HUDEP-2 (cell line): ENCODE measurements at regions not wholly inside any gene's neighbourhood (a gene's known extent, or its start where the extent isn't known, plus 50 kb on each side); places are given as distances from the start of the nearest gene placed in this dataset.
"Not testable (repeated sequence)": the region's sequence is repeated elsewhere in the genome, so short reads cannot be mapped to it uniquely, and the experiment has no call there.

Experiments used
- DNase-seq, 76 experiments: peaks; one replicate each; lab custom pipeline; 2025; ENCODE audit not compliant: unreplicated experiment in 76 of 76; lab: John Stamatoyannopoulos, UW

DNA sequence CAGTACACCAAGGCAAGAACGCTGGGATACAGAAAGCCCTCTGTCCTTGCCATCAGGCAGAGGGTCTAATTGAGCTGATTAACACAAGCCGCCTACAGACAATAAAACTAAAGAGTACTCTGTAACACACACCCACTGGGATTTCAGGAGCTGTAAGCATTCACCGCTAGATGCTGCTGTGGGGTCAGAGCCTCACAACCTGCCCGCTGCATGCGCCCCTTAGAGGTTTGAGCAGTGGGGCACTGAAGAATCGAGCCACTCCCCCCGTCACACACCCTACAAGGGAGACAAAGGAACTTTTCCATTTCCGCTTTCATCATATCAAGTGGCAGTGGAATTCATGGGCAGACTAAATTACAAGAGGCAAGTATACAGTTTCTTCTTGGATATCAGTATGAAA, 1080.6 kb downstream of the PCDH17 start:
- no peak for DNase-seq

GRCh38 chr13:58714016-58714415, 1082.5 kb downstream of the PCDH17 start:
- DNase-seq, result not testable (repeated sequence)

DNA sequence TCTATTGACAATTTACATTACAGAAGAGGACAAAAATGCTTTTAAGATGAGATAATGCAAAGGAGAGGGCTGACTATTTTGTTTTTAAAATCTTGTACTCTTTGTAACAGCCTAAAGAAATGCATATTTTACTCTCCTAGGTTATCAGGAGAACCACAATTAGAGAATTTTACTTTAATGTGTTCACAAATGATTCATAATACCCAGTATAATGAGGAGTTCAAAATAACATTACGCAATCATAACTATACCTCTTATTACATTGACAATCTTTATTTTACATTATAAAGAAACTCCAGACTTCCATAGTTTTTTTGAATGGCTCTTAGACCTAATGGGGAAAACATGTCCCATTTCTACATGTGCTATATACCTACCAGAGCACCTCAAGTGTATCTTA, 1089.7 kb downstream of the PCDH17 start:
- DNase-seq, result no peak

DNA sequence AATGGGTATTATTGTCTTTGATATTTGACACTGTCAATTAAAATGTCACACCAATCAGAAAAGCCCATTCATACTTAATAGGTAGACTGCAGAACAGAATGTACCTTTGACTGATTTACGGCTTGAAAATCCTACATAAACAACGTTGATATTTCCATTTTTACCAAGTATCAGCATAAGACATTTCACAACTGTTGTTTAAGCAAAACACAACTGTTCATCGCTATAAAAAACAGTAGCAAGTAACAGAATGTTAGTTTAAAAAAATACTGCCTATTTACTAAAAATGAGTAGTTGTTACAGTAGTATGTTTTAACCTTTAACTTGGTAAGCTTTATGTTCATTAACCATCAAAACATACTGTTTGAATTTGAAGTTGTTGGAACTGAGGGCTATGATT, 1096.6 kb downstream of the PCDH17 start:
- no peak for DNase-seq

DNA sequence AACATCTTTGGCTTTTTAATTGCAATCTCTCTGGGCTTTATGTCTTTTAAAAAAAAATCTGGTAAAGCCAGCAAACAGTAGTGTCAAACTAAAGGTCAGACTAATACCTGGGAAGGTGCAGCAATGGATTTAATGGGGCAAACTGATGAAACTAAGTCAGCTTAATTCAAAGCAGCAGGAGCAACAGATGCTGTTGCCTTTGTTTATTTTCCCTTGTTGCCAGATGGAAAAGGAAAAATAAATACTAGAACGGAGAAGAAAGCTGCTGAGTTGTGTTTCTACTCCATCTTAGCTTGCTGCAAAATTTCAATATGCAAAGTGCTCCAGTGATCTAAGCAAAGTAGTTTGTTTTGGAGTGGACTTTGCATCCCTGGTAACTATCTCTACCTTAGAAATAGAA, 1097.8 kb downstream of the PCDH17 start:
- DNase-seq, result no peak

GRCh38 chr13:58744686-58745085, 1113.1 kb downstream of the PCDH17 start:
- no peak for DNase-seq

- DNase-seq, result no peak
These were observed 1136.0 kb downstream of the PCDH17 start for GRCh38 chr13:58767566-58767965.

DNA sequence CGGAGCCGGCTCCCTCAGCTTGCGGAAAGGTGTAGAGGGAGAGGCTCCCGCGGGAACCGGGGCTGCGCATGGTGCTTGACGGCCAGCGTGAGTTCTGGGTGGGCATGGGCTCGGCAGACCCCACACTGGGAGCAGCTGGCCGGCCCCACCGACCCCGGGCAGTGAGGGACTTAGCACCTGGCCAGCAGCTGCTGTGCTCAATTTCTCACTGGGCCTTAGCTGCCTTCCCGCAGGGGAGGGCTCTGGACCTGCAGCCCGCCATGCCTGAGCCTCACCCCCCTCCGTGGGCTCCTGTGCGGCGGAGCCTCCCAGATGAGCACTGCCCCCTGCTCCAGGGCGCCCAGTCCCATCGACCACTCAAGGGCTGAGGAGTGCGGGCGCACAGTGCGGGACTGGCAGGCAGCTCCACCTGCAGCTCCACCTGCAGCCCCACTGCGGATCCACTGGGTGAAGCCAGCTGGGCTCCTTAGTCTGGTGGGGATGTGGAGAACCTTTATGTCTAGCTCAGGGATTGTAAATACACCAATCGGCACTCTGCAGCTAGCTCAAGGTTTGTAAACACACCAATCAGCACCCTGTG, 1141.8 kb downstream of the PCDH17 start:
- DNase-seq, result no peak

DNA sequence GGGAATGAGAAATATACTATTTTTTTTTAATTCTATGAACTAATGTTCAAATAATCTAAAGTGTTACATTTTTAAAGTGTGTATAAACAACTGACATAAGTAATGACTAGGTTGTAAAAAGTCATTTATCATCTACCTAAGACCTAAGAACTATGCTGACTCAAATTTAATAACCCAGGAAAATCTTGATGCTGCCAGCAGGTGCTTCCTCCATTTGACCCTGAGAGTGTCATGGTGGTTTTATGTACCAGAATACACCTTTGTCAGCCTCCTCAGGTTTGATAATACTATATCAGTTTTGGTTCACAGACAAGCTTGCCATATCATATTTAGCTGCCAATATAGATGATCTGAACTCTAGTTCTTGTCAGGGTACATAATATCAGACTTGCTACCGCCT, 1151.2 kb downstream of the PCDH17 start:
- no peak for DNase-seq

GRCh38 chr13:58792854-58793253, 1161.3 kb downstream of the PCDH17 start:
- no peak for DNase-seq

- DNase-seq, result no peak
These were observed 1164.2 kb downstream of the PCDH17 start for GRCh38 chr13:58795715-58796114.

- DNase-seq, result peak in 1 of 76 experiments; percentile 5
These were observed 1173.3 kb downstream of the PCDH17 start for GRCh38 chr13:58804832-58805231.

DNA sequence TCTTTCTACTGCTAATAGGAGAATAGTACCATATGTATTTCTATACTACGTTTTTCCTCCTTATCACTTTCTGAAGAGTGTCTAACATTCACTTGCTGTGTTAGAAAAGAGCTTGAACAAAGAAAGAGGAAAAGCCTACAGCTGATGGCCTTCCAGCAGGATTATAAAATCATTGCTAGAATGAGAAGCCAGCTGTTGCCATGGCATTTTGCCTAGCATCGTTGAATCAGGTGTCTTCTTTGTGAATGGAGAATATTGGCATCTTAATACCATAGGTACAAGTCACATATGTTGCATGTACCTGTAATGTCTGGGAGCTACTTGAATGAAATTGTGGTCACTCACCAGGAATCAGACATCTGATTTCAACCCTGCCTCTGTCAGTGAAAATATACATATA, 1174.9 kb downstream of the PCDH17 start:
- DNase-seq, result no peak

DNA sequence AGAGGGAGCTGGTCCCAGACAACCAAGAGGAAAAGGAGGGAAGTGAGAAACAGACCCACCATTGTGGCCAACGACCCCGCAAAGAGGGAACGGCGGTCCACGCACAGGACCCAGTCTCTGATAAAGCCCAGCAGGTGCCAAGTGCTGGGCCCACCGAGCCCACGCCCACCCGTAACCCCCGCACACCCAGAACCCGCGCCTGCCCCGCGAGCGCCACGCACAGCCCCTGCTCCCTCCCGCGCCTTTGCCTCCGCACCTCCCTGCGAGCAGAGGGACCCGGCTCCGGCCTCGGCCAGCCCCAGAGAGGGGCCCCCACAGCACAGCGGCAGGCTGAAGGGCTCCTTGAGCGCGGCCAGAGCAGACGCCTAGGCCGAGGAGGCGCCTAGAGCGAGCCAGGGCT, 1192.2 kb downstream of the PCDH17 start:
- DNase-seq, result no peak

- DNase-seq, result no peak
These were observed 1196.4 kb downstream of the PCDH17 start for GRCh38 chr13:58827904-58828303.

DNA sequence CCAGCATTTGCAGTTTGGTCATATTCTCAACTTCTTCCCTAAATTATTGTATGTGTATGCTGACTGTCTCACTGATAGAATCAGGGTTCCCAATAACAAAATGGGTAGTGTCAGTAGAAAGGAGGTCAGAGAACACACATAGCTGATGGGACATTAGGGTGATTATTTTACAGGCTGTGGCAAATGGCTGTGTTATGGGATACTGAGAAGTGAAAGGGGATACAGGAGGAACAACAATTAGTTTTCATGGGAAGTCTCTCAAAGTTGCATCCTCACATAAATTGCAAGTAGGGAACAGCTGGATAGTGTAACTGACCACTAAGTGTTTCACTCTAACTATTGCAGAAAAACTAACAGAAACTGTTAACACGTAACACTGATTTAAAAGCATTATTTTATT, 1199.3 kb downstream of the PCDH17 start:
- no peak for DNase-seq

- DNase-seq, result no peak
These were observed 1207.1 kb downstream of the PCDH17 start for GRCh38 chr13:58838615-58839014.

GRCh38 chr13:58843071-58843470, 1211.5 kb downstream of the PCDH17 start:
- DNase-seq, result no peak

DNA sequence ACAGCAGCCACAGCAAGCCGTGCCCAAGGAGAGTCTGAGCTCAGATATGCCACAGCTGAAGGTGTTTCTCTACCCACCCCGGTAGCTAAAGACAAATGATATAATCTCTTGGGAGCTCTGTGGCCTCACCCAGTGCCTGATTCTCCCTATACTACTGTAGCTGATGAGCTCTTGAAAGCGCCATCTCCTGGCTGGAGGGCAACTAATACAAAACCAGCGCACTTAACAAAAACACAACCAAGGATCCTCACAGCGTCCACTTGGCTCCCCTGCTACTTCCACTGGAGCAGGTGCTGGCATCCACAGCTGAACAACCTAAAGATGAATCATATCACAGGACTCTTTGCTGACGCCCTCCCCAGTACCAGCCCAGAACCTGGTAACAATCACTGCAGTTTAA, 1212.0 kb downstream of the PCDH17 start:
- DNase-seq, result peak in 1 of 76 experiments; percentile 1

GRCh38 chr13:58850161-58850560, 1218.6 kb downstream of the PCDH17 start:
- no peak for DNase-seq

DNA sequence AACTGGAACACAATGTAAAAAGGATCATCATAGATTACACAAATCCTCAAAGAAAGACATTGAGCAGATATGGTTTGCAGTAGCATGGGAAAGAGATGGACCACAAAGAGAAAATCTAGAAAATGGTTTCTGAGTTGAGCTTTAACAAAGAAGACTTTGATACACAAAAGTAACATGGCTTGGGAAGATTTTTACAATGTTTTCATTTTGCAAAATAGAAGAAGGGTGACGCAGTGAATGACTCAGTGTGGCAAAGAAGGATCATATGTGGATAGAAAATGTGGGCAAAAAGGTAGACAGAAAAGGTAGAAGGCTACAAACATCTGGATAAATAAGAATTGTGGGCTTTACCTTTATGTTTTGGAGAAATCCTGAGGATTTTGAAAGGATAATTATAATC, 1220.5 kb downstream of the PCDH17 start:
- DNase-seq, result no peak

DNA sequence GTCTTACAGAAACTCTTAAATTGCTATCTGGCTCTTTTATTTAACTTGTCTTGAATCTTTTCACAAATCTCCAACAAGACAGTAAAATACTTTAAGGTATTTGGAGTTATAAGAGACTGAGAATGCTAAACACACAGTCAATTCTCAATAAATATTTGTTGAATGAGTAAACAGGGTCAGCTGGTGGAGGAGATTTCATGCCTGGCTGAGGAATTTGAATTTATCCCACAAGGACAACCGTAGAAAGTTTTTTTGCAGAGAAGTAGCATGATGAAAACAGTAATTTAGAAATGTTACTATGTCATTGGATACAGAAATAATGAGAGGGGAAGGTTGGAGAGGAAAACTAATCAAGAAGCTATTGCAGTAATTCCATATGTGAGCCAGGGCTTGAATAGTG, 1223.7 kb downstream of the PCDH17 start:
- DNase-seq, result no peak

DNA sequence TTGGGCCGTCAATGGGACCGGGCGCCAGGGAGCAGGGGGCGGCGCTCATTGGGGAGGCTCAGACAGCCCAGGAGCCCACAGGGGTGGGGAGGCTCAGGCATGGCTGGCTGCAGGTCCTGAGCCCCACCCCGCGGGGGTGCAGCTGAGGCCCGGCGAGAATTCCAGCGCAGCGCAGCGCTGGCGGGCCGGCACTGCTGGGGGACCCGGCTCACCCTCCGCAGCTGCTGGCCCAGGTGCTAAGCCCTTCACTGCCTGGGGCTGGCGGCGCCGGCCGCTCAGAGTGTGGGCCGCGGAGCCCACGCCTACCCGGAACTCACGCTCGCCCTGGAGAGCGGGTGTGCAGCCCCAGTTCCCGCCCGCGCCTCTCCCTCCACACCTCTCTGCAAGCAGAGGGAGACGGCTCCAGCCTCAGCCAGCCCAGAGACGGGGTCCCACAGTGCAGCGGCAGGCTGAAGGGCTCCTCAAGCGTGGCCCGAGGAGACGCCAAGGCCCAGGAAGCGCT, 1227.4 kb downstream of the PCDH17 start:
- DNase-seq, result no peak
